OCI-LY1 (cell line): ENCODE measurements at regions not wholly inside any gene's neighbourhood (a gene's known extent, or its start where the extent isn't known, plus 50 kb on each side); places are given as distances from the start of the nearest gene placed in this dataset.

Source experiments
- H2AFZ ChIP-seq: fragments of 200-600 bp; sonication (generic), shearing (Covaris generic); 2 replicates; pipeline ENCODE4 v1.6.0; 2014; ENCODE audit warnings: antibody characterized with exemption, mild to moderate bottlenecking, low read length
- H3F3A ChIP-seq: fragments of 200-600 bp; sonication (generic), shearing (Covaris generic); 2 replicates; pipeline ENCODE4 v1.6.0; 2014; ENCODE audit warnings: mild to moderate bottlenecking, antibody characterized with exemption, low read length, moderate library complexity; ENCODE audit not compliant: insufficient read depth
- H3K27ac ChIP-seq: fragments of 200-600 bp; sonication (generic); 2 replicates; pipeline ENCODE4 v1.5.1; 2014; ENCODE audit warnings: low read length, mixed run types, mild to moderate bottlenecking, low read depth; ENCODE audit not compliant: poor library complexity, severe bottlenecking
- H3K27me3 ChIP-seq: fragments of 200-600 bp; sonication (generic); 2 replicates; pipeline ENCODE4 v1.6.0; 2014; ENCODE audit warnings: antibody characterized with exemption, mild to moderate bottlenecking, low read length, moderate library complexity; ENCODE audit not compliant: insufficient read depth
- H3K36me3 ChIP-seq: fragments of 200-600 bp; sonication (generic); 2 replicates; pipeline ENCODE4 v1.6.1; 2014; ENCODE audit warnings: mild to moderate bottlenecking, antibody characterized with exemption, low read length, moderate library complexity, mixed read lengths; ENCODE audit not compliant: insufficient read depth
- H3K4me1 ChIP-seq: fragments of 200-600 bp; sonication (generic); 2 replicates; pipeline ENCODE4 v1.5.1; 2014; ENCODE audit warnings: mild to moderate bottlenecking, low read length, moderate library complexity; ENCODE audit not compliant: insufficient read depth, severe bottlenecking
- H3K4me2 ChIP-seq: fragments of 200-600 bp; sonication (generic), shearing (Covaris generic); 2 replicates; pipeline ENCODE4 v1.6.1; 2014; ENCODE audit warnings: low read length
- H3K4me3 ChIP-seq: fragments of 200-600 bp; sonication (generic); 2 replicates; pipeline ENCODE4 v1.5.1; 2014; ENCODE audit warnings: low read length, low read depth, mild to moderate bottlenecking, mixed read lengths; ENCODE audit not compliant: poor library complexity, severe bottlenecking
- H3K79me2 ChIP-seq: fragments of 200-600 bp; shearing (Covaris generic); 2 replicates; pipeline ENCODE4 v1.6.1; 2016; ENCODE audit warnings: mixed run types, low read length, mixed read lengths; ENCODE audit not compliant: insufficient read depth
- H3K9ac ChIP-seq: fragments of 200-600 bp; sonication (generic), shearing (Covaris generic); 2 replicates; pipeline ENCODE4 v1.6.1; 2014; ENCODE audit warnings: mild to moderate bottlenecking, low read length, mixed read lengths
- H3K9me2 ChIP-seq: fragments of 200-600 bp; sonication (generic), shearing (Covaris generic); 2 replicates; pipeline ENCODE4 v1.6.1; 2014; ENCODE audit warnings: low read depth, mild to moderate bottlenecking, low read length, mixed read lengths
- H3K9me3 ChIP-seq: fragments of 200-600 bp; shearing (Covaris generic); 2 replicates; pipeline ENCODE4 v1.6.1; 2014; ENCODE audit warnings: low read length, mixed read lengths
- H4K20me1 ChIP-seq: fragments of 200-600 bp; sonication (generic), shearing (Covaris generic); 2 replicates; pipeline ENCODE4 v1.6.0; 2016; ENCODE audit warnings: mild to moderate bottlenecking, low read length; ENCODE audit not compliant: insufficient read depth
- CTCF ChIP-seq: fragments of 200-600 bp; sonication (generic), shearing (Covaris generic); IDR thresholded peaks from 2 replicates; pipeline ENCODE4 v1.5.1; 2017; ENCODE audit warnings: mild to moderate bottlenecking, antibody characterized with exemption, low read length, moderate library complexity, mixed read lengths
- EZH2 ChIP-seq: fragments of 200-600 bp; sonication (generic), shearing (Covaris generic); IDR thresholded peaks from 2 replicates; pipeline ENCODE4 v1.8.0; 2017; ENCODE audit warnings: borderline replicate concordance, mixed run types, mild to moderate bottlenecking, antibody characterized with exemption, low read length, moderate library complexity, mixed read lengths

GRCh38 chr2:217249121-217250012 is 389.5 kb upstream of the TNP1 start:
- Histone ChIP-seq H2AFZ (no peak overlapping the region), H3K36me3 (no peaks in the 10 kb centered on the region), H3K4me3 (no peak overlapping the region), H3K9me2 (no peaks in the 10 kb centered on the region), H4K20me1 (no peaks in the 10 kb centered on the region), H3K9ac (no peak overlapping the region), H3K4me2 (no peak overlapping the region), H3K27ac (no peak overlapping the region), H3F3A (no peaks in the 10 kb centered on the region), H3K4me1 (no peaks in the 10 kb centered on the region), H3K27me3 (no peaks in the 10 kb centered on the region), H3K9me3 (no peaks in the 10 kb centered on the region), H3K79me2 (no peaks in the 10 kb centered on the region)
- no peak for TF ChIP-seq EZH2
- TF ChIP-seq CTCF = no peak

GRCh38 chr2:217248312-217248935 is 388.6 kb upstream of the TNP1 start:
- H2AFZ ChIP-seq = no peak overlapping the region
- TF ChIP-seq CTCF = no peak
- no peak for TF ChIP-seq EZH2
- no peaks in the 10 kb centered on the region for H3K36me3 ChIP-seq
- H3F3A ChIP-seq = no peaks in the 10 kb centered on the region
- H3K27ac ChIP-seq = no peak overlapping the region
- no peak overlapping the region for H3K9ac ChIP-seq
- no peak overlapping the region for H3K4me3 ChIP-seq
- no peaks in the 10 kb centered on the region for H3K4me1 ChIP-seq
- H3K27me3 ChIP-seq = no peaks in the 10 kb centered on the region
- no peaks in the 10 kb centered on the region for H4K20me1 ChIP-seq
- H3K9me3 ChIP-seq = no peaks in the 10 kb centered on the region
- H3K79me2 ChIP-seq = no peaks in the 10 kb centered on the region
- no peak overlapping the region for H3K4me2 ChIP-seq
- no peaks in the 10 kb centered on the region for H3K9me2 ChIP-seq

- H2AFZ ChIP-seq = no peak overlapping the region
- no peak overlapping the region for H3K27ac ChIP-seq
Observed at GRCh38 chr2:217247476-217247875, 387.6 kb upstream of the TNP1 start.

More at GRCh38 chr2:217247476-217247875, 387.6 kb upstream of the TNP1 start:
- Histone ChIP-seq H3K4me1 (no peaks in the 10 kb centered on the region), H3K79me2 (no peaks in the 10 kb centered on the region), H3K4me3 (no peak overlapping the region), H3K9me3 (no peaks in the 10 kb centered on the region), H3F3A (no peaks in the 10 kb centered on the region), H3K27me3 (no peaks in the 10 kb centered on the region), H3K4me2 (no peak overlapping the region), H3K36me3 (no peaks in the 10 kb centered on the region), H3K9me2 (no peaks in the 10 kb centered on the region), H3K9ac (no peak overlapping the region), H4K20me1 (no peaks in the 10 kb centered on the region)
- TF ChIP-seq CTCF = no peak
- no peak for TF ChIP-seq EZH2
